Calu3 (cell line): ENCODE measurements at regions not wholly inside any gene's neighbourhood (a gene's known extent, or its start where the extent isn't known, plus 50 kb on each side); places are given as distances from the start of the nearest gene placed in this dataset.

Source experiments
- BruUV-seq: library from RNA; stranded (reverse); fragments of 400-500 nt; replicated peaks from 2 replicates; lab custom pipeline; 2021; lab: Mats Ljungman, UMichigan
- CTCF ChIA-PET: fragments of 300-600 bp; sonication (Branson Sonifier 250); formaldehyde crosslinking; loops from one replicate; lab custom pipeline; 2022; ENCODE audit warnings: antibody characterized with exemption; lab: Charles Lee
- DNase-seq: peaks from one replicate; pipeline ENCODE4 v3.0.0; 2022
- H3K27ac Mint-ChIP-seq: one replicate; pipeline ENCODE4 v1.8.0; 2022; ENCODE audit warnings: mixed read lengths; ENCODE audit not compliant: unreplicated experiment
- H3K27me3 Mint-ChIP-seq: one replicate; pipeline ENCODE4 v1.8.0; 2022; ENCODE audit warnings: mixed read lengths; ENCODE audit not compliant: unreplicated experiment
- H3K36me3 Mint-ChIP-seq: one replicate; pipeline ENCODE4 v1.8.0; 2022; ENCODE audit warnings: mild to moderate bottlenecking, moderate library complexity, mixed read lengths; ENCODE audit not compliant: insufficient read depth, unreplicated experiment
- H3K4me1 Mint-ChIP-seq: one replicate; pipeline ENCODE4 v1.8.0; 2022; ENCODE audit warnings: mild to moderate bottlenecking, low read depth, mixed read lengths; ENCODE audit not compliant: unreplicated experiment
- H3K4me3 Mint-ChIP-seq: one replicate; pipeline ENCODE4 v1.8.0; 2022; ENCODE audit warnings: mild to moderate bottlenecking, low read depth, moderate library complexity, mixed read lengths; ENCODE audit not compliant: unreplicated experiment
- H3K9me3 Mint-ChIP-seq: one replicate; pipeline ENCODE4 v1.8.0; 2022; ENCODE audit warnings: low read depth, mixed read lengths; ENCODE audit not compliant: unreplicated experiment
- intact Hi-C: fragments of 100-400 bp; cut with micrococcal nuclease; formaldehyde crosslinking; loops from one replicate; pipeline ENCODE4 v1.10.0; 2022; ENCODE audit not compliant: unreplicated experiment
- TF ChIP-seq, protein P1 (sequence below): fragments of 200-600 bp; IDR thresholded peaks from one replicate; pipeline ENCODE4 v1.8.0; 2022; ENCODE audit warnings: antibody characterized with exemption; ENCODE audit not compliant: unreplicated experiment

GRCh38 chr4:158420782-158421181 is 100.9 kb upstream of the RXFP1 start:
- BruUV-seq: no TSS peak
- intact Hi-C loops: no loop called here
- no peaks in the 10 kb centered on the region for H3K27me3 Mint-ChIP-seq
- H3K27ac Mint-ChIP-seq: no peak overlapping the region
- no peak overlapping the region for H3K4me3 Mint-ChIP-seq
- no peak for DNase-seq
- no peaks in the 10 kb centered on the region for H3K36me3 Mint-ChIP-seq
- no peaks in the 10 kb centered on the region for H3K9me3 Mint-ChIP-seq
- TF ChIP-seq, protein P1, sequence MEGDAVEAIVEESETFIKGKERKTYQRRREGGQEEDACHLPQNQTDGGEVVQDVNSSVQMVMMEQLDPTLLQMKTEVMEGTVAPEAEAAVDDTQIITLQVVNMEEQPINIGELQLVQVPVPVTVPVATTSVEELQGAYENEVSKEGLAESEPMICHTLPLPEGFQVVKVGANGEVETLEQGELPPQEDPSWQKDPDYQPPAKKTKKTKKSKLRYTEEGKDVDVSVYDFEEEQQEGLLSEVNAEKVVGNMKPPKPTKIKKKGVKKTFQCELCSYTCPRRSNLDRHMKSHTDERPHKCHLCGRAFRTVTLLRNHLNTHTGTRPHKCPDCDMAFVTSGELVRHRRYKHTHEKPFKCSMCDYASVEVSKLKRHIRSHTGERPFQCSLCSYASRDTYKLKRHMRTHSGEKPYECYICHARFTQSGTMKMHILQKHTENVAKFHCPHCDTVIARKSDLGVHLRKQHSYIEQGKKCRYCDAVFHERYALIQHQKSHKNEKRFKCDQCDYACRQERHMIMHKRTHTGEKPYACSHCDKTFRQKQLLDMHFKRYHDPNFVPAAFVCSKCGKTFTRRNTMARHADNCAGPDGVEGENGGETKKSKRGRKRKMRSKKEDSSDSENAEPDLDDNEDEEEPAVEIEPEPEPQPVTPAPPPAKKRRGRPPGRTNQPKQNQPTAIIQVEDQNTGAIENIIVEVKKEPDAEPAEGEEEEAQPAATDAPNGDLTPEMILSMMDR: no peak
- CTCF ChIA-PET: interaction anchor here (1.4 kb wide), 1 partner anchor 22 kb away, joined by 4 read pairs; no protein-coding TSS in a partner anchor
- H3K4me1 Mint-ChIP-seq: no peaks in the 10 kb centered on the region

- intact Hi-C loops: no loop called here
- Mint-ChIP-seq H3K4me3 (no peak overlapping the region), H3K27me3 (no peaks in the 10 kb centered on the region), H3K4me1 (no peaks in the 10 kb centered on the region), H3K9me3 (no peaks in the 10 kb centered on the region), H3K27ac (no peak overlapping the region), H3K36me3 (no peaks in the 10 kb centered on the region)
- CTCF ChIA-PET: no interaction called here
- TF ChIP-seq, protein P1: no peak
- BruUV-seq: no TSS peak
- DNase-seq: no peak
Measured at GRCh38 chr4:158422546-158422945, 99.1 kb upstream of the RXFP1 start.

DNA sequence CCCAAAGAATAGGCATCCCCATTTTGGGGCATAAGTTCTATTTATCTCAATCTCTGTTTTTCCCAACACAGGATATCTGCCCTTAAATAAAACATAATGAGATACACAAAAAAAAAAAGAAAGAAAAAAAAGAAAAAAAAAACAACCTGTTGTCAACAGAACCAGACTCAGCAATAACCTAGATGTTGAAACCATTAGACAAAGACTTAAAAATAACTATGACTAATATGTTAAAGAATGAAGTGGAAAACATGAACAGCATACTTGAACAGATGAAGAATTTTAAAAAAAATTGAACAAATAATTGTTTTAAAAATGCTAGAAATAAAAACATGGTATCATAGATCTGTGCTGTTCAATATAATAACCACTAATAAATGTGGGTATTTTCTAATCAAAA is 93.4 kb upstream of the RXFP1 start:
- Mint-ChIP-seq H3K27ac (no peak overlapping the region), H3K4me1 (no peaks in the 10 kb centered on the region), H3K9me3 (no peaks in the 10 kb centered on the region), H3K4me3 (no peak overlapping the region), H3K27me3 (no peaks in the 10 kb centered on the region), H3K36me3 (no peaks in the 10 kb centered on the region)
- no peak for DNase-seq
- BruUV-seq: no TSS peak
- CTCF ChIA-PET: no interaction called here
- TF ChIP-seq, protein P1: no peak
- intact Hi-C loops: no loop called here

GRCh38 chr4:158442736-158443135 is 78.9 kb upstream of the RXFP1 start:
- no peak for DNase-seq
- Mint-ChIP-seq H3K9me3 (no peaks in the 10 kb centered on the region), H3K36me3 (no peaks in the 10 kb centered on the region), H3K4me3 (no peak overlapping the region), H3K4me1 (no peaks in the 10 kb centered on the region), H3K27me3 (no peaks in the 10 kb centered on the region), H3K27ac (no peak overlapping the region)
- intact Hi-C loops: no loop called here
- CTCF ChIA-PET: no interaction called here
- BruUV-seq: no TSS peak
- TF ChIP-seq, protein P1: no peak
